ENCODE measurements at regions not wholly inside any gene's neighbourhood (a gene's known extent, or its start where the extent isn't known, plus 50 kb on each side); places are given as distances from the start of the nearest gene placed in this dataset.
"Not testable (repeated sequence)": the region's sequence is repeated elsewhere in the genome, so short reads cannot be mapped to it uniquely, and the experiment has no call there.

- Histone ChIP-seq H3K27me3 (ENCODE audit: insufficient read depth, low read depth) (no peaks in the 10 kb centered on the region), H3K4me1 (ENCODE audit: low read depth, poor library complexity, severe bottlenecking) (no peaks in the 10 kb centered on the region), H3K4me2 (no peak overlapping the region), H3K4me3 (IDR thresholded peaks at IDR 0.05; ENCODE audit: insufficient read depth, low read depth, low read length) (no peak overlapping the region), H3K9ac (no peak overlapping the region), H2AFZ (ENCODE audit: low read depth) (no peak overlapping the region), H3K36me3 (ENCODE audit: insufficient read depth) (no peaks in the 10 kb centered on the region), H3K79me2 (ENCODE audit: insufficient read depth, low read depth) (no peaks in the 10 kb centered on the region), H3K27ac (no peak overlapping the region), H4K20me1 (ENCODE audit: insufficient read depth) (no peaks in the 10 kb centered on the region)
- no peak for TF ChIP-seq CTCF (conservative IDR thresholded peaks at IDR 0.05; ENCODE audit: low read depth, low read length)
These were observed 207.7 kb downstream of the RAP2B start for GRCh38 chr3:153369561-153370374.

- no peaks in the 10 kb centered on the region for H3K4me1 ChIP-seq (ENCODE audit: low read depth, poor library complexity, severe bottlenecking)
- H3K4me2 ChIP-seq: no peak overlapping the region
- no peaks in the 10 kb centered on the region for H3K27me3 ChIP-seq (ENCODE audit: insufficient read depth, low read depth)
- no peak for TF ChIP-seq CTCF (conservative IDR thresholded peaks at IDR 0.05; ENCODE audit: low read depth, low read length)
- no peaks in the 10 kb centered on the region for H3K79me2 ChIP-seq (ENCODE audit: insufficient read depth, low read depth)
- no peaks in the 10 kb centered on the region for H4K20me1 ChIP-seq (ENCODE audit: insufficient read depth)
- H3K27ac ChIP-seq: no peak overlapping the region
- no peak overlapping the region for H3K4me3 ChIP-seq (IDR thresholded peaks at IDR 0.05; ENCODE audit: insufficient read depth, low read depth, low read length)
- no peak overlapping the region for H2AFZ ChIP-seq (ENCODE audit: low read depth)
- H3K36me3 ChIP-seq (ENCODE audit: insufficient read depth): no peaks in the 10 kb centered on the region
- no peak overlapping the region for H3K9ac ChIP-seq
These were observed 208.7 kb downstream of the RAP2B start for GRCh38 chr3:153370680-153371079.

GRCh38 chr3:153372326-153372725, 210.3 kb downstream of the RAP2B start:
- Histone ChIP-seq H4K20me1 (ENCODE audit: insufficient read depth) (no peaks in the 10 kb centered on the region), H3K27me3 (ENCODE audit: insufficient read depth, low read depth) (no peaks in the 10 kb centered on the region), H3K9ac (no peak overlapping the region), H3K4me3 (IDR thresholded peaks at IDR 0.05; ENCODE audit: insufficient read depth, low read depth, low read length) (no peak overlapping the region), H2AFZ (ENCODE audit: low read depth) (no peak overlapping the region), H3K4me1 (ENCODE audit: low read depth, poor library complexity, severe bottlenecking) (no peaks in the 10 kb centered on the region), H3K4me2 (no peak overlapping the region), H3K79me2 (ENCODE audit: insufficient read depth, low read depth) (no peaks in the 10 kb centered on the region), H3K27ac (no peak overlapping the region), H3K36me3 (ENCODE audit: insufficient read depth) (no peaks in the 10 kb centered on the region)
- no peak for TF ChIP-seq CTCF (conservative IDR thresholded peaks at IDR 0.05; ENCODE audit: low read depth, low read length)

GRCh38 chr3:153373606-153374005, 211.6 kb downstream of the RAP2B start:
- Histone ChIP-seq H3K4me1 (ENCODE audit: low read depth, poor library complexity, severe bottlenecking) (no peaks in the 10 kb centered on the region), H3K4me3 (IDR thresholded peaks at IDR 0.05; ENCODE audit: insufficient read depth, low read depth, low read length) (no peak overlapping the region), H4K20me1 (ENCODE audit: insufficient read depth) (no peaks in the 10 kb centered on the region), H3K36me3 (ENCODE audit: insufficient read depth) (no peaks in the 10 kb centered on the region), H2AFZ (ENCODE audit: low read depth) (no peak overlapping the region), H3K4me2 (no peak overlapping the region), H3K9ac (no peak overlapping the region), H3K79me2 (ENCODE audit: insufficient read depth, low read depth) (no peaks in the 10 kb centered on the region), H3K27me3 (ENCODE audit: insufficient read depth, low read depth) (no peaks in the 10 kb centered on the region), H3K27ac (no peak overlapping the region)
- no peak for TF ChIP-seq CTCF (conservative IDR thresholded peaks at IDR 0.05; ENCODE audit: low read depth, low read length)

- not testable (repeated sequence) for H3K27ac ChIP-seq; H4K20me1 ChIP-seq (ENCODE audit: insufficient read depth); H3K79me2 ChIP-seq (ENCODE audit: insufficient read depth, low read depth); H3K4me3 ChIP-seq (IDR thresholded peaks at IDR 0.05; ENCODE audit: insufficient read depth, low read depth, low read length); H3K27me3 ChIP-seq (ENCODE audit: insufficient read depth, low read depth); H2AFZ ChIP-seq (ENCODE audit: low read depth); H3K36me3 ChIP-seq (ENCODE audit: insufficient read depth); H3K4me2 ChIP-seq; H3K4me1 ChIP-seq (ENCODE audit: low read depth, poor library complexity, severe bottlenecking); H3K9ac ChIP-seq
These were observed 216.3 kb downstream of the RAP2B start for GRCh38 chr3:153378366-153378765.
